Motor neuron (in vitro differentiated cells): ENCODE measurements at regions not wholly inside any gene's neighbourhood (a gene's known extent, or its start where the extent isn't known, plus 50 kb on each side); places are given as distances from the start of the nearest gene placed in this dataset.

ENCODE experiments used
- ATAC-seq, 8 experiments: fragments of 200-7000 bp; cut with Tn5 transposase; replicated peaks in 6 of 8; 2 replicates each; pipeline ENCODE4 v1.8.0; 2021; ENCODE audit warnings: mild to moderate bottlenecking in 8 of 8, moderate library complexity in 8 of 8
- H3K27ac ChIP-seq, 2 donors: fragments of 250-450 bp; sonication (Bioruptor Pico); 2 replicates each; pipeline ENCODE4 v1.9.0; 2021; ENCODE audit warnings: antibody characterized with exemption in 2 of 2, mild to moderate bottlenecking in 2 of 2, moderate library complexity in 1 of 2
- H3K4me1 ChIP-seq, 2 donors: fragments of 250-450 bp; sonication (Bioruptor Pico); replicated peaks in 1 of 2; 2 replicates each; pipeline ENCODE4 v1.6.1; 2021; ENCODE audit warnings: antibody characterized with exemption in 2 of 2, mild to moderate bottlenecking in 2 of 2, moderate library complexity in 1 of 2
- H3K4me3 ChIP-seq, 5 donors: fragments of 250-450 bp; sonication (Bioruptor Pico); 2 replicates each; pipeline ENCODE4 v1.9.0; 2021; ENCODE audit warnings: antibody characterized with exemption in 5 of 5, mild to moderate bottlenecking in 5 of 5, moderate library complexity in 4 of 5
- WGBS, 10 experiments: fragments of 450-650 bp; shearing (Covaris generic); methylation state at CpG; one replicate each; pipeline ENCODE4 v1.0.0; 2022; 5-methylcytosine and 5-hydroxymethylcytosine counted together
- in situ Hi-C, 9 experiments: fragments of 400-800 bp; cut with MboI; loops; one replicate each; pipeline ENCODE4 v1.15.0; 2021; ENCODE audit warnings: low sequenced_read_pairs in 9 of 9, low pct_unique_long_range_greater_than_20kb in 2 of 9; ENCODE audit not compliant: unreplicated experiment in 9 of 9

GRCh38 chr4:57924951-57925350, 814.8 kb upstream of the IGFBP7 start:
- no peak for ATAC-seq
- in situ Hi-C loops = no loop called here
- Histone ChIP-seq H3K27ac (no peak overlapping the region), H3K4me3 (no peak overlapping the region), H3K4me1 (no peaks in the 10 kb centered on the region)
- 0 to 100% (median 53%) methylated on average over 1 of the region's 1 CpG; no CpG with 5 or more reads in 4 of the 10 experiments for WGBS, 10 experiments

DNA sequence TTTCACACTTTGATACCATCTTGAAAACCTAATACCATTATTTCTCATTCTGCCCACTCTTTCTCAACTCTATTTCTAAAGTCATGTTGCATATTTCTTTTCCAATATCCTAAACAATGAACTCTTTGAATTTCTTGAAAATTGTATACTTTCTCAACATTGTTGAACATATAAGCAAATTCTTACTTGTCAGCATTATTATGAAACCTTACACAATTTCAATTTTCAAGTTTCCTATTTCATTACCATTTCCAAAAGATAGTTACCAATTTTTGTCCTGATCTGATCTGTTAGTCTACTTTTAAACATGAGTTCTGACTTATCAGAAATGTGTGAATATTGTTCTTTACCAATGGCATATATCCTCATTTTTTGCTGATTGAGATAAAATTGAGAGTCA, 806.3 kb upstream of the IGFBP7 start:
- Histone ChIP-seq H3K4me1 (no peaks in the 10 kb centered on the region), H3K4me3 (no peak overlapping the region), H3K27ac (no peak overlapping the region)
- in situ Hi-C loops = no loop called here
- ATAC-seq = no peak

- in situ Hi-C loops = no loop called here
- no peak for ATAC-seq
- no peak overlapping the region for H3K27ac ChIP-seq
- H3K4me1 ChIP-seq = no peaks in the 10 kb centered on the region
- no peak overlapping the region for H3K4me3 ChIP-seq
These were observed 801.0 kb upstream of the IGFBP7 start for GRCh38 chr4:57911203-57911602.

- ATAC-seq = no peak
- WGBS, 10 experiments = 0 to 100% (median 71%) methylated on average over 1 to 3 of the region's 3 CpGs; no CpG with 5 or more reads in 1 of the 10 experiments
- in situ Hi-C loops = no loop called here
- Histone ChIP-seq H3K4me1 (no peaks in the 10 kb centered on the region), H3K27ac (no peak overlapping the region), H3K4me3 (no peak overlapping the region)
These were observed 800.0 kb upstream of the IGFBP7 start for GRCh38 chr4:57910151-57910550.

- no peak for ATAC-seq
- in situ Hi-C loops = no loop called here
- WGBS, 10 experiments = 0 to 100% (median 92%) methylated on average over 1 to 2 of the region's 3 CpGs; no CpG with 5 or more reads in 6 of the 10 experiments
- no peak overlapping the region for H3K4me3 ChIP-seq
- no peak overlapping the region for H3K27ac ChIP-seq
- no peaks in the 10 kb centered on the region for H3K4me1 ChIP-seq
These were observed 795.8 kb upstream of the IGFBP7 start for GRCh38 chr4:57905965-57906364.

DNA sequence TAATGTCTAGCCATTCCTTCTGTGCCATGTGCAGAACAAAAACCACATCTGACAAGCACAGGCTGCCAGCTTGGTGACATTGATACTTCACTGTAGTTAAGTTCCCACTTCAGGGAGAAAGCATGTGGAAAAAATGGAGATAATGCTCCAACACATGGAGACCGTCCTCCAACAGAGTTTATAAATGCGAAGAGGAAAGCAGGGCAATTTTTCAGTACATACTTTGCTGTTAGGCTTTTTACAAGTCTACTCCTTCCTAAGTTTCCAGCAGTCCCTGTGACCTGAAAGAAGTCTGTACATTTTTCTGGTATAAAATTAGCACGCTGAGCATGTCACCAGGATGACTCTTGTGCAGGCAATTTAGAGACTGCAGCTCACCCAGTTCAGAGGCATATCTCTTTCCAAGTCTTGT, 766.9 kb upstream of the IGFBP7 start:
- 0 to 100% (median 91%) methylated on average over 1 to 3 of the region's 3 CpGs; no CpG with 5 or more reads in 2 of the 10 experiments for WGBS, 10 experiments
- ATAC-seq = no peak
- in situ Hi-C loops = no loop called here
- no peak overlapping the region for H3K27ac ChIP-seq
- H3K4me1 ChIP-seq = no peaks in the 10 kb centered on the region
- no peak overlapping the region for H3K4me3 ChIP-seq

DNA sequence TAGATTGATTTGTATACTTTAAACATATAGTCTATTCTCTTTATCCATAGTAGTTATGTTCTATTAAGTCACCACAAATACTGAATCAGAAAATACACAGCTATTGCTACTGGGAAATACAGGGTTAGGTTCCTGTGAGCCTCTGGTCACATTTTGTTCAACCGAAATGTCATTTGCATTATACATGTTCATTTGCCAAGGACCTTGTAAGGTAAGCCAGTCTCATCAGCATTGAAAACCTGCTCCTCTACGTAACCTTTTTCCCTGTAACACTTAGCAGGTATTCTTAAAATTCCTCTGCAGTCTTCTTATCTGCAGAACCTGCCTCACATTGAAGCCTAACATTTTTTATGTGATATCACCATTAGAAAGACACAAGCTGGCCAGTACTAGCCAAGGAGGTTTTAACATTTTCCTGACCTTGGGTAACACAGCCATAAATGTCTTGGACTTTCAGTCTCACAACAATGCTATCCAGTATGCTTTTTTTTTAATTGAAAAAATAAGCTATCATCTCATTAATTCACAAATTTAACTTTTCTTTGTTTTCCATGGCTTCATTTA, 765.7 kb upstream of the IGFBP7 start:
- Histone ChIP-seq H3K4me3 (no peak overlapping the region), H3K4me1 (no peaks in the 10 kb centered on the region), H3K27ac (no peak overlapping the region)
- WGBS, 10 experiments = 14 to 100% (median 85%) methylated on average over 1 to 2 of the region's 2 CpGs; no CpG with 5 or more reads in 2 of the 10 experiments
- in situ Hi-C loops = no loop called here
- ATAC-seq = no peak

DNA sequence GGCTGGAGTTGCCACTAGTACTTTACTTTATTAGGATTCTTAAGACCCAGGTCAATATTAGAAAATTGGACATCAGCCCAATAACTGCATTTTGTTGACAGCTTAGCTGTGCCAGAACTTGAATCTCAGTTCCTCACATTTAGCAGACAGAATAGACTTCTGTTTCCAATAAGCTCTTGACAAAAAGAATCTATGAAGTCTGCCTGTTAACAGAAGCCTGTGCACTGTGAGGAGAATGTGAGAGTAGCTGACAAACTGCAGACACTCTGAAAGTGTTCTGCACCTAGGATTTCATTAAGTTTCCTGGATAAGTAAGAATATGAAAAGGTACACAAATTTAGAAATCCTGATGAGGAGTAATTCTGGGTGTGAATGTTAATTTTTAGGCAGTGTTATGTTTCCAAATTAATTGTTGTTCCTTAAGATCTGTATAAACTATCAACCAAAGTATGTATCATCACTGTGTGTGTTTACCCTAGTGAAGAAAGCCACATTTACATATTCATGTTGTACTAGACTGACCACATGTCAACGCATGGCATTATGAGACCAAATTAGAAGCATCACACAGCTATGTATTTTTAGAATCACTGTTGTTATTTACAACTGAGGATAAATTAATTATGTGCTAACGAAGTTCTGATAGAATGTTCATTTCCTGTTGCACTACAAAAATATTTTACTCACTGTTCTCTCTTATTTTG, 756.4 kb upstream of the IGFBP7 start:
- Histone ChIP-seq H3K4me1 (peaks cover 0 to 3% of the 10 kb centered on the region in 2 donors), H3K27ac (no peak overlapping the region), H3K4me3 (no peak overlapping the region)
- peak in 2 of 8 experiments; percentile 65 to 71 for ATAC-seq
- in situ Hi-C loops = no loop called here
- 0 to 100% (median 75%) methylated on average over 1 to 2 of the region's 2 CpGs for WGBS, 10 experiments

DNA sequence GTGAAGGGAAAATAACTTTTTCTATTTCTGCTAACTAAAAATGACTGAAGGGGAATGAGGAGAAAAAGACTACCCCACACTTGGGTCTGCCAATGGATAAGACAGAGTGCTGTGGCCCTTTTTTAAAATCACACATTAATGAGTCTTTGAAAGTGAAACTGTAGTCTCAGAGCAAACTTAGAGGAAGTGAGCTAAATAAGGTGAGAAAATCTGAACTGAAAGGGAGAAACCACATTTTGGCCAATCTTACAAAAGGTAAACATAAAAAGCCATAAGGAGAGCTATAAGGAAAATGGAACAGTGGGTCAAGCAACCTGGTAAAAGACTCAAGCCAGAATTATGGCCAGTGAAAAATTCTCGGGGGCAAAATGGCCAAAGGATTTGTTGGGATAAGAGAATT, 755.1 kb upstream of the IGFBP7 start:
- 0 to 100% (median 75%) methylated on average over 1 of the region's 1 CpG; no CpG with 5 or more reads in 2 of the 10 experiments for WGBS, 10 experiments
- peaks cover 0 to 2% of the 10 kb centered on the region in 2 donors for H3K4me1 ChIP-seq
- no peak overlapping the region for H3K4me3 ChIP-seq
- no peak overlapping the region for H3K27ac ChIP-seq
- ATAC-seq = no peak
- in situ Hi-C loops = no loop called here

GRCh38 chr4:57854748-57855147, 744.6 kb upstream of the IGFBP7 start:
- no peak for ATAC-seq
- in situ Hi-C loops = no loop called here
- Histone ChIP-seq H3K27ac (no peak overlapping the region), H3K4me3 (no peak overlapping the region), H3K4me1 (no peaks in the 10 kb centered on the region)
- WGBS, 10 experiments = 0 to 100% (median 71%) methylated on average over 1 to 3 of the region's 3 CpGs

DNA sequence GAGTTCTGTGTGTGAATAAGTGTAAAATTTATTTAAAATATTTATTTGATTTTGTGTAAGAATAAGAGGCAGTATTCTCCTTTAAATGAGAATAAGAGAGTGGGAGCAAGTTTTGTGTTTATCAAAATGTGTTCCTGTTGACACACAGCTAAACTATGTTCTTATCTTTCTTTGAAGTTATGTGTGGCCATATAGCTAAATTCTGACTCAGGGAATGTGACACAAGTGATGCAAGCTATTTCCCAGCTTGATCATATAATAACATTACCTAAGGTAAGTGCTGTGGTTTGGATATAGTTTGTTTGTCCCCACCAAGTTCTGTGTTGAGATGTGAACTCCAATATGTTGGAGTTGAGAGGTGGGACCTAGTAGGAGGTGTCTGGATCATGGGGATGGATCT, 740.0 kb upstream of the IGFBP7 start:
- no peaks in the 10 kb centered on the region for H3K4me1 ChIP-seq
- no peak for ATAC-seq
- in situ Hi-C loops = no loop called here

DNA sequence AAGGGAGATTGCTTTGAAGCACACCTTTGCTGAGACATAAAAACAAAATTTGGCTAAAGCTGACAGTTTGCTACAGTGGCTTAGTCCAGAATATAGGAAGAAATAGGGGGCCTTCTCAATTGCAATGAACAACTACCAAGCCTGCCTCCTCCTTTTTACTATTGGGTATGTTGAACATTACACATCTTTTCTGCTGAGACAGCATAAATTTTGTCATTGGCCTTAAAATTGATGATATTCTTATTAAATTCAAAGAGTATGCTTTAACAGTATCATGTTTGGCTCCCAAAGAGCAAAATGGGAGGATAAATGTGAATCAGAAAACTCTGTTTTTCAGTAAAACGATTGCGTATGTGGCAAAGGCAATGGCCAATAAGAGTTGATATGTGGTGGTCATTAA, 721.9 kb upstream of the IGFBP7 start:
- WGBS, 10 experiments = 17 to 100% (median 79%) methylated on average over 1 to 2 of the region's 2 CpGs; no CpG with 5 or more reads in 1 of the 10 experiments
- no peak for ATAC-seq
- Histone ChIP-seq H3K4me3 (no peak overlapping the region), H3K4me1 (peaks cover 0 to 6% of the 10 kb centered on the region in 2 donors), H3K27ac (no peak overlapping the region)
- in situ Hi-C loops = no loop called here

More for the DNA sequence above, 740.0 kb upstream of the IGFBP7 start:
- Histone ChIP-seq H3K27ac (no peak overlapping the region), H3K4me3 (no peak overlapping the region)

- in situ Hi-C loops = no loop called here
- Histone ChIP-seq H3K27ac (no peak overlapping the region), H3K4me3 (no peak overlapping the region), H3K4me1 (no peaks in the 10 kb centered on the region)
- WGBS, 10 experiments = 0 to 96% (median 50%) methylated on average over 2 of the region's 2 CpGs; no CpG with 5 or more reads in 2 of the 10 experiments
- ATAC-seq = no peak
These were observed 679.5 kb upstream of the IGFBP7 start for GRCh38 chr4:57789666-57790065.

- in situ Hi-C loops = no loop called here
- peaks cover 0 to 6% of the 10 kb centered on the region in 2 donors for H3K4me1 ChIP-seq
These were observed 667.7 kb upstream of the IGFBP7 start for GRCh38 chr4:57777876-57778275.

More at GRCh38 chr4:57777876-57778275, 667.7 kb upstream of the IGFBP7 start:
- no peak overlapping the region for H3K27ac ChIP-seq
- no peak overlapping the region for H3K4me3 ChIP-seq
- WGBS, 10 experiments = 0 to 40% (median 10%) methylated on average over 1 to 2 of the region's 2 CpGs
- peak in 3 of 8 experiments; percentile 85 to 89 (median 86) for ATAC-seq
